Prostate gland (tissue), 2 donors: ENCODE measurements at regions not wholly inside any gene's neighbourhood (a gene's known extent, or its start where the extent isn't known, plus 50 kb on each side); places are given as distances from the start of the nearest gene placed in this dataset.

ENCODE experiments used
- CTCF ChIP-seq, 4 experiments: fragments of 200-600 bp in 2 of 4; fragments of 450-650 bp in 2 of 4; sonication (generic) in 2 of 4; IDR thresholded peaks; 1 replicate in 3 of 4; 2 replicates in 1 of 4; pipeline ENCODE4 v1.5.1; 2016 to 2019; ENCODE audit warnings: antibody characterized with exemption in 4 of 4, mild to moderate bottlenecking in 2 of 4, moderate library complexity in 2 of 4
- POLR2AphosphoS5 ChIP-seq: sonication (generic); formaldehyde crosslinking; IDR thresholded peaks from one replicate; pipeline ENCODE4 v1.6.1; 2017; ENCODE audit warnings: antibody characterized with exemption

DNA sequence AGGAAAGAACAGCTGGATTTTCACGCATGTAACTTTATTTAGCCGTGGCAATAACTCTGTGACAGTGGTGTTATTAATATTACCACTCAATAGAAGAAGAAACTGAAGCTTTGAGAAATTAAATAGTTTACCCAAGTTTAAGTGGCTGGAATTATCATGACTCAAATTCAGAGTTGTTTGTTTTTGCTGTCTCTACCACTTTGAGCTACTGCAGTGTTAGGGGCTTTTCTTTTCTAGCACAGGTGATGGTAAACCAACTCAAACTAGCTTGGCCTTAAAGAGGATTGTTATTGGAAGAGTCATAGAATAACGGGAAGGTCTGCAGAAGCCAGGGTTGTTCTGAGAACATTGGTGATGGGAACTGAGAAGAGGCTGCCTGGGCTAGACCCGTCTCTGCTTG lies 66.0 kb upstream of the PREP start:
- TF ChIP-seq CTCF (IDR thresholded peaks at IDR 0.05) (no peak), POLR2AphosphoS5 (no peak)
